Glomerular endothelial cell (primary cell): ENCODE measurements at regions not wholly inside any gene's neighbourhood (a gene's known extent, or its start where the extent isn't known, plus 50 kb on each side); places are given as distances from the start of the nearest gene placed in this dataset.
"Not testable (repeated sequence)": the region's sequence is repeated elsewhere in the genome, so short reads cannot be mapped to it uniquely, and the experiment has no call there.

Experiments
- DNase-seq: peaks from one replicate; pipeline ENCODE4 v3.0.0-alpha.2; 2011; ENCODE audit warnings: low read depth, low spot score; ENCODE audit errors: extremely low read depth

- DNase-seq, result no peak
These were observed 127.2 kb upstream of the IER5L start for GRCh38 chr9:129305246-129305645.

GRCh38 chr9:129301941-129302340, 123.9 kb upstream of the IER5L start:
- DNase-seq, result no peak

GRCh38 chr9:129296195-129296594, 118.1 kb upstream of the IER5L start:
- not testable (repeated sequence) for DNase-seq

GRCh38 chr9:129291041-129291501, 113.0 kb upstream of the IER5L start:
- DNase-seq, result no peak

GRCh38 chr9:129290606-129291005, 112.5 kb upstream of the IER5L start:
- no peak for DNase-seq

GRCh38 chr9:129289883-129290282, 111.8 kb upstream of the IER5L start:
- no peak for DNase-seq

GRCh38 chr9:129289131-129289731, 111.2 kb upstream of the IER5L start:
- no peak for DNase-seq

GRCh38 chr9:129287619-129288305, 109.7 kb upstream of the IER5L start:
- DNase-seq, result no peak

GRCh38 chr9:129285979-129286772, 108.1 kb upstream of the IER5L start:
- DNase-seq, result no peak

GRCh38 chr9:129285382-129285781, 107.3 kb upstream of the IER5L start:
- DNase-seq, result no peak

GRCh38 chr9:129284607-129285291, 106.7 kb upstream of the IER5L start:
- no peak for DNase-seq

- DNase-seq, result no peak
These were observed 105.9 kb upstream of the IER5L start for GRCh38 chr9:129283705-129284606.

- DNase-seq, result no peak
These were observed 105.2 kb upstream of the IER5L start for GRCh38 chr9:129283291-129283691.

GRCh38 chr9:129282731-129283211, 104.7 kb upstream of the IER5L start:
- DNase-seq, result no peak

GRCh38 chr9:129282272-129282671, 104.2 kb upstream of the IER5L start:
- no peak for DNase-seq

- DNase-seq, result no peak
These were observed 103.6 kb upstream of the IER5L start for GRCh38 chr9:129281506-129282145.

GRCh38 chr9:129280623-129281271, 102.7 kb upstream of the IER5L start:
- DNase-seq, result no peak

- DNase-seq, result no peak
These were observed 102.2 kb upstream of the IER5L start for GRCh38 chr9:129280236-129280622.
